Peyer's patch (tissue), 4 donors: ENCODE measurements at regions not wholly inside any gene's neighbourhood (a gene's known extent, or its start where the extent isn't known, plus 50 kb on each side); places are given as distances from the start of the nearest gene placed in this dataset.

Experiments
- CTCF ChIP-seq, 6 experiments: fragments of 450-650 bp in 4 of 6; fragments of 200-600 bp in 2 of 6; sonication (generic) in 1 of 6; IDR thresholded peaks; one replicate each; pipeline ENCODE4 v1.5.1; 2017 to 2019; ENCODE audit warnings: antibody characterized with exemption in 6 of 6, mild to moderate bottlenecking in 3 of 6, moderate library complexity in 1 of 6
- POLR2A ChIP-seq, 2 donors: fragments of 450-650 bp; IDR thresholded peaks; one replicate each; pipeline ENCODE4 v1.5.1; 2017; ENCODE audit warnings: antibody characterized with exemption in 2 of 2, mild to moderate bottlenecking in 2 of 2, moderate library complexity in 2 of 2

DNA sequence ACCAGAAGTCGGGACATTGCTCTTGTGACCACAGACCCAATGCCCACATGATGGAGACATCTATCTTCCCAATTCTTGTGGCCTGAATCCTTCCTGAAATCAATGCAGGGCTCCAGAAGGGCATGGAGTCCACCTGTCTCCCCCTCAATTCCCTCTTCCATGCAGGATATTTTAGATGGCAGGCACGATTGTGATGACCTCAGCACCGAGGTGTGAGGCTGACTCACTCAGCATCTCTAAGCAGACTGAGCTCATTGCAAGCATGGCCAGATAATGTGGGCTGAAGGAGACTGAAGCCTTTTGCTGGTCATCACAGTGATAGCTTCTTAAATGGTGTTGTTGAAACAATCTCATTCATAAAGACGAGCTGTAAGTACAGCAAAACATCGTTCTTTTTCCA lies 374.9 kb upstream of the PODXL start:
- no peak for TF ChIP-seq CTCF (IDR thresholded peaks at IDR 0.05)
- no peak for TF ChIP-seq POLR2A (IDR thresholded peaks at IDR 0.05)
